ENCODE measurements at regions not wholly inside any gene's neighbourhood (a gene's known extent, or its start where the extent isn't known, plus 50 kb on each side); places are given as distances from the start of the nearest gene placed in this dataset.

DNA sequence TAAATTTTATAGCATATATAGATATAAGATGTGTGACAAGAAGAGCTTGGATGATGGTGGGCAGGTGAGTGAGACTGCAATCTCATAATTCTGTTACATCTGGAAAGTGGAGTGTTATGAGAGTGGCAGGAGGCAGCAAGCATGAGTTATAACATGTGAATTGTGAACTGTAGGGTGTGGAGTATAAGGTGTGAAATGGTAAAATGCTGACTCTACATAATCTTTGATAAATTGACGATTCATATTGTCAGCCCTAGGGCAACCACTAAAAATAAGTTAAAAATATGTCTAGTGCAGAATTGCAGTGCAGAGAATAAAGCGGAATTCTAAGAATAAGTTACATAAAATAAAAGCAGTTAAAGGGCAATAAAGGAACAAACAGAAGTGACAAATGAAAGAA is 74.8 kb upstream of the AKR1E2 start:
- H3K36me3 Mint-ChIP-seq (ENCODE audit: insufficient read depth in 2 of 2), result no peaks in the 10 kb centered on the region
- H3K27me3 Mint-ChIP-seq (ENCODE audit: low read depth), result peaks cover 41% of the 10 kb centered on the region

DNA sequence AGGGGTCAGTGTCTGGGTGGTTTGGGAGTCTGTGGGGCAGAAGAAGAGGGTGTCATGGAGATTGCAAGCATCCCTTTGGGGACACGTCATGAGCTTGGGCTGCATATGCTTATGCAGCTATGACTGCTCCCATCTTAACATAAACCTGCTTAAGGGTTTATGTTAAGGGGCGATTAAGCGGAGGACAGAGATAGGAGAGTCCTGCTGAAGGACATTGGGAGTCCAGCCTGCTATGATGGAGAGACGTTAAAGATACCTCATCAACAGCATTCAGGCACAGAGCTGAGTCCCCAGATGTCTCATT is 76.8 kb upstream of the AKR1E2 start:
- H3K9me3 Mint-ChIP-seq, result no peaks in the 10 kb centered on the region
- H3K36me3 Mint-ChIP-seq (ENCODE audit: insufficient read depth in 2 of 2), result no peaks in the 10 kb centered on the region
- H3K4me3 Mint-ChIP-seq, result no peak overlapping the region
- H3K27me3 Mint-ChIP-seq (ENCODE audit: low read depth), result peaks cover 40% of the 10 kb centered on the region
- no peak for ATAC-seq (replicated peaks in 1 of 2)
- H3K4me1 Mint-ChIP-seq (ENCODE audit: low read depth), result no peaks in the 10 kb centered on the region
- H3K27ac Mint-ChIP-seq, result no peak overlapping the region
- no peak for DNase-seq

More for the DNA sequence above, 74.8 kb upstream of the AKR1E2 start:
- ATAC-seq (replicated peaks in 1 of 2) (no peak), DNase-seq (no peak)
- Mint-ChIP-seq H3K4me3 (no peak overlapping the region), H3K4me1 (ENCODE audit: low read depth) (no peaks in the 10 kb centered on the region), H3K9me3 (no peaks in the 10 kb centered on the region), H3K27ac (no peak overlapping the region)

DNA sequence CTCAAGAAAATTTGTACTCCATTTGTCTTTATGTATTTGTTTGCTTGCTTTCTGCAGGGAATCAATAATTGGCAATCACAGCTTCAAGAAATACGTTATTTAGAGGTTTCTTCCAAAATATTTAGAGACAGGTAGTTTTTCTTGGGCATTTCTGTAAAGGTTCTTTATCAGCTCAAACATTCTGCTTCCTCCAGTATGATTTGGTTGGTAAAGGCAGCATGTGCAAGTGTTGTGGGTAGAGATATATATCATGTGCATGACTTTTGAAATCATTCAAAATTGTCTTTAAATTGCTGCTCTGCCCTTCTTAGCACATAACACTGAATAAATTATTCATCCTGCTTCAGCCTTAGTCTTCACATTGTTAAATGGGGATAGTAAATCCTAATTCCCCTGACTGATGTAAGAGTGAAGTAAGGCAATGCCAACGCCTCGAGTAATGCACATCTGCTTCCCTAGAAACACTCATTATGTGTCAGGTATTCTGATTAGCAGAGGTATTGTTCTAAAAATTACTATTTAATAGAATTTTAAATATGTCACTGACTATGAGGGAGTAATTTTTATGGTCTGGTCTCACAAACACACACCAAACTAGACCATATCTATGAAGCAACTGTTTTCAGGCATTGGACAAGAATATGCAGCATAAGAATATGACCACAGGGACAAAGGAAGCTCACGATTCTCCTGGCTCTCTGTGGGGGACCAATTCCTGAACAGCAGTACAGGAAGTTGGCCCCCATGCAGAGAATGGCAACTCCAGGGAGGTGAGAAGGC is 77.3 kb upstream of the AKR1E2 start:
- Mint-ChIP-seq H3K4me1 (ENCODE audit: low read depth) (no peaks in the 10 kb centered on the region), H3K4me3 (no peak overlapping the region)
- ATAC-seq (replicated peaks in 1 of 2), result no peak

DNA sequence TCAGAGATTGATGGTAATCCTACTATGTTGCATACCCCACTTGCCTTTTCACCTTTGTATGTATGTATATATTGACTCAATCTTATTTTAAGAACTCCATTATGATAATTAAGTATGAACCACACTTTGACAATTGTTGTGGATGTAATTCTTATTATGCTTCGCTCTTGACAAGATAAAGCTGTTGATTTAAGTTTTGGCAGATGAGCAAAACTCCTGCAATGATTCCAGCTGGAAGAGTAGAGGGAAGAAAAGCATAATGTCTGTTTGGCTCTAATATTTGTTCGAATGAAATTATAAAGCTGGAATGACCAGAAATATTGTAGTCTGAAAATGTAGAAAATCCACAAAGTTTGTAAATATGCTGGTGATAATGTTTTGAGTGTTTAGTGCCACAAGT is 83.8 kb upstream of the AKR1E2 start:
- H3K9me3 Mint-ChIP-seq, result no peaks in the 10 kb centered on the region
- no peaks in the 10 kb centered on the region for H3K36me3 Mint-ChIP-seq (ENCODE audit: insufficient read depth in 2 of 2)
- no peak for ATAC-seq (replicated peaks in 1 of 2)
- H3K4me1 Mint-ChIP-seq (ENCODE audit: low read depth), result no peaks in the 10 kb centered on the region
- DNase-seq, result no peak
- H3K27me3 Mint-ChIP-seq (ENCODE audit: low read depth), result peaks cover 43% of the 10 kb centered on the region
- no peak overlapping the region for H3K4me3 Mint-ChIP-seq
- no peak overlapping the region for H3K27ac Mint-ChIP-seq

More for the DNA sequence above, 77.3 kb upstream of the AKR1E2 start:
- no peak overlapping the region for H3K27ac Mint-ChIP-seq
- no peaks in the 10 kb centered on the region for H3K9me3 Mint-ChIP-seq
- no peaks in the 10 kb centered on the region for H3K36me3 Mint-ChIP-seq (ENCODE audit: insufficient read depth in 2 of 2)
- no peak for DNase-seq
- peaks cover 42% of the 10 kb centered on the region for H3K27me3 Mint-ChIP-seq (ENCODE audit: low read depth)

DNA sequence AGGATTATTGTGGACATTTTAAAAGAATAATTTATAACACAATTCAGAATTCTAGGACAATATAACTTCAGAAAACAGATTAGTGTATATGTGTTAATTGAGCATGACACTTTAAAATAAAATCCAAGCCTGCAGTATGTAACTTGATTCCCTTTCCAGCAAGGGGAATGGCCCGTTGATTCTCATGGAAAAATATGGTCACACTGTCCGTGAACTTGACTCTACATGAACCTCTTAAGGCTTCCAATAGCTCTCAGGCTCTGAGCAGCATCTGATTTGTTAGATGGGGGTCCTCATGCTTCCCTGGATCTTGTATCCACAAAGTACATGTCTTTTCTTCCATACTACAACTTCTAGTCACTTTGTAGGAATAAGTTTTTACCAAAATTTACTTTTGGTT is 85.5 kb upstream of the AKR1E2 start:
- no peak for DNase-seq
- H3K4me3 Mint-ChIP-seq, result no peak overlapping the region
- ATAC-seq (replicated peaks in 1 of 2), result no peak
- no peak overlapping the region for H3K27ac Mint-ChIP-seq
- H3K9me3 Mint-ChIP-seq, result no peaks in the 10 kb centered on the region
- no peaks in the 10 kb centered on the region for H3K4me1 Mint-ChIP-seq (ENCODE audit: low read depth)
- peaks cover 40% of the 10 kb centered on the region for H3K27me3 Mint-ChIP-seq (ENCODE audit: low read depth)
- no peaks in the 10 kb centered on the region for H3K36me3 Mint-ChIP-seq (ENCODE audit: insufficient read depth in 2 of 2)

DNA sequence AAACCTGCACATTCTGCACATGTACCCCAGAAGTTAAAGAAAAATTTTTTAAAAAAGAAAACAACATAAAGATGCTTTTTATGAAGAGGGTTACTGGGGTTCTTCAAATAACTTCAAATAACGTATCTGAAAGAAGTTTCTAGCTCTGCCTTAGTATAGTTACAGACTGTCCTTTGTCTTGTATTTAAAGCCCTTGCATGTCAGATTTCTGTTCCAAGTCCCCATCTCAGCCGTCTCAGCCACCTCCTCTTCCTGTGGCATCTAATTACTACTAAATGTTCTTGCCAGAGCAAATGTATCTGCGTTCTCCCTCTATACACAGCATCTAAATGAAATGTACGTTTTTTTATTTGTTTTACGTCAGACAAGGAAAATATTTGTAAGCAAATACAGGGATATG is 89.4 kb upstream of the AKR1E2 start:
- no peaks in the 10 kb centered on the region for H3K36me3 Mint-ChIP-seq (ENCODE audit: insufficient read depth in 2 of 2)
- no peaks in the 10 kb centered on the region for H3K4me1 Mint-ChIP-seq (ENCODE audit: low read depth)
- peaks cover 33% of the 10 kb centered on the region for H3K27me3 Mint-ChIP-seq (ENCODE audit: low read depth)
- no peak for DNase-seq
- H3K27ac Mint-ChIP-seq, result no peak overlapping the region
- H3K4me3 Mint-ChIP-seq, result no peak overlapping the region
- H3K9me3 Mint-ChIP-seq, result no peaks in the 10 kb centered on the region
- ATAC-seq (replicated peaks in 1 of 2), result no peak

DNA sequence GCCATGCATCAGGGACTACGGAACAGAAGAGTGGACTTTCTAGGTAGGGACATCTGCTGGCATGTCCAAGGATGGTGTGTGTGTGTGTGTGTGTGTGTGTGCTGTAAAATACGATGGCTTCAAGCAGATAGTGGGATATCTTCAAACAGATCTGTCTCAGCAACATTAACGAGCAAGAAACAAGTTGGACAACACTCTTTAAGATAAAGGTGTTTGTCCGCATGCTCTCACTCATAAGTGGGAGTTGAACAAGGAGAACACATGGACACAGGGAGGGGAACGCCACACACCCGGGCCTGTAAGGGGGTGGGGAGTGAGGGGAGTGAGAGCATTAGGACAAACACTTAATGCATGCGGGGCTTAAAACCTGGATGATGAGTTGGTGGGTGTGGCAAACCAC is 89.8 kb upstream of the AKR1E2 start:
- Mint-ChIP-seq H3K9me3 (no peaks in the 10 kb centered on the region), H3K4me3 (no peak overlapping the region), H3K27ac (no peak overlapping the region), H3K36me3 (ENCODE audit: insufficient read depth in 2 of 2) (no peaks in the 10 kb centered on the region), H3K27me3 (ENCODE audit: low read depth) (peaks cover 33% of the 10 kb centered on the region), H3K4me1 (ENCODE audit: low read depth) (no peaks in the 10 kb centered on the region)
- ATAC-seq (replicated peaks in 1 of 2), result no peak
- DNase-seq, result no peak

DNA sequence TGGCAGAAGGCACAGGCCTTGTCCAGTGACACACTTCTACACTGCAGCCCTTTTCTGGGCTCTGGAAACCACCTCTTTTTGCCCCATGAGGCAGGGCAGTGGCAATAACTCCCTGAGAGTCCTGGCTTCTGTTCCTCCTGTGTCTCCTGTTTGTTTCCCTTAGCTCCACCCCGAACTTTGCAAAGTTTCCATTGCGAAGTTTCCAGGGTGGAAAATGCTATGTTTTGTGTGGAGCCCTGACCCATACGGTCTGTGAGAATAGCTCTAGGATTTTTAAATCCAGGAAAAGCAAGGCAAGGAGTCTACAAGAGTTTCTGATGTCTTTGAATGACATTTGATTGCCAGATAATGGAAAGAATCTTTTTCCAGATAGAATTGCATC is 92.2 kb upstream of the AKR1E2 start:
- Mint-ChIP-seq H3K9me3 (no peaks in the 10 kb centered on the region), H3K27me3 (ENCODE audit: low read depth) (peaks cover 26% of the 10 kb centered on the region), H3K27ac (no peak overlapping the region), H3K4me3 (no peak overlapping the region), H3K36me3 (ENCODE audit: insufficient read depth in 2 of 2) (no peaks in the 10 kb centered on the region), H3K4me1 (ENCODE audit: low read depth) (no peaks in the 10 kb centered on the region)
- ATAC-seq (replicated peaks in 1 of 2), result no peak
- no peak for DNase-seq

DNA sequence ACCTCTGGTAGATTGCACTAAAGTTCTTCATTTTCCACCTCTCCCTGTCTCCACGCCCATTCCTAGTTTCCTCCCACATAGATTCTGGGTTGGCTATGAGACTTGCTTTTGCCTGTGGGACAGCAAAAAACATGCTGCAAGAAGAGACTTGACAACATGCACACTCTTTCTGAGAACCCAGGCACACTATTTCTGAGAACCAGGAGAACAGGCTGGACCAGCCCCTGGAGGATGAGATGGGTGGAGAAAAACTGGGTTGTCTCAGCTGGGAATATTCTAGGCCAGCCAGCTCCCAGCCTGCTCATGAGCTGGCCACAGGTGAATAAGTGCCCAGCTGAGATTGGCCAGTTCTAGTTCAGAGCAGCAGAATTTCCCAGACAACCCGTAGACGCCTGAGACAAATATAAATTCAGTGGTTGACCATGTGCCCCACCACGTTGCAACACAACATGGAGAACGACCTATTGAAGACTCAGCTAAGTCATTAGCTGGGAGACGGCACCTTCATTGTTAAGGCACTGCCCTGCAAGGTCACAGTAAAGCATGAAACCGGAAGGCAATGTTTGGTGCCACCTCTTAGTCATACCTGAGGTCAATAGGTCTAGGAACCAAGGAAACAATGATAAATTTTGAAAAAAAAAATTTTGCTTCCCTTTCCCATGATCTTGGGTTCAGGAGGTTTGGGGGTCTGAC is 92.7 kb upstream of the AKR1E2 start:
- no peaks in the 10 kb centered on the region for H3K4me1 Mint-ChIP-seq (ENCODE audit: low read depth)
- no peak for ATAC-seq (replicated peaks in 1 of 2)
- no peak overlapping the region for H3K4me3 Mint-ChIP-seq
- H3K9me3 Mint-ChIP-seq, result no peaks in the 10 kb centered on the region
- DNase-seq, result no peak
- no peaks in the 10 kb centered on the region for H3K36me3 Mint-ChIP-seq (ENCODE audit: insufficient read depth in 2 of 2)
- H3K27me3 Mint-ChIP-seq (ENCODE audit: low read depth), result peaks cover 21% of the 10 kb centered on the region
- no peak overlapping the region for H3K27ac Mint-ChIP-seq

DNA sequence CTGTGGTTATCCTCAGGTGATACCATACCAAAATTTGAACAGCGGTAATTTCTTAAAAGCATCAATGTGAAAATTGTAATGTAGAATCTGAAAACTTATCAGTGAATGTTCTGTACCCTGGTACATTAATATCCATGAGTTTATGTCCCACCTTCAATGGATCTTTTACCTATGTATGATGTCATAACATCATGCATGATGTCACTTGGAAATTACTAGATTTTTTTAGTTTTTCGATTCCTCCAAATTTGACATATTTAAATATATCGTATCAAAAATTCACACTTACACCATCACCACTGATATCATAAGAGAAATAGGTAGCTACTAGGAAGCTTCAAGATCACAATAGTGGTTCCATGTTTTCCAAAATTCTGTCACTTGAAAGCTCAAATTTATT is 95.0 kb upstream of the AKR1E2 start:
- Mint-ChIP-seq H3K9me3 (no peaks in the 10 kb centered on the region), H3K4me1 (ENCODE audit: low read depth) (peaks cover 11% of the 10 kb centered on the region), H3K4me3 (no peak overlapping the region), H3K36me3 (ENCODE audit: insufficient read depth in 2 of 2) (no peaks in the 10 kb centered on the region), H3K27me3 (ENCODE audit: low read depth) (peaks cover 15% of the 10 kb centered on the region), H3K27ac (no peak overlapping the region)
- ATAC-seq (replicated peaks in 1 of 2) (no peak), DNase-seq (no peak)

DNA sequence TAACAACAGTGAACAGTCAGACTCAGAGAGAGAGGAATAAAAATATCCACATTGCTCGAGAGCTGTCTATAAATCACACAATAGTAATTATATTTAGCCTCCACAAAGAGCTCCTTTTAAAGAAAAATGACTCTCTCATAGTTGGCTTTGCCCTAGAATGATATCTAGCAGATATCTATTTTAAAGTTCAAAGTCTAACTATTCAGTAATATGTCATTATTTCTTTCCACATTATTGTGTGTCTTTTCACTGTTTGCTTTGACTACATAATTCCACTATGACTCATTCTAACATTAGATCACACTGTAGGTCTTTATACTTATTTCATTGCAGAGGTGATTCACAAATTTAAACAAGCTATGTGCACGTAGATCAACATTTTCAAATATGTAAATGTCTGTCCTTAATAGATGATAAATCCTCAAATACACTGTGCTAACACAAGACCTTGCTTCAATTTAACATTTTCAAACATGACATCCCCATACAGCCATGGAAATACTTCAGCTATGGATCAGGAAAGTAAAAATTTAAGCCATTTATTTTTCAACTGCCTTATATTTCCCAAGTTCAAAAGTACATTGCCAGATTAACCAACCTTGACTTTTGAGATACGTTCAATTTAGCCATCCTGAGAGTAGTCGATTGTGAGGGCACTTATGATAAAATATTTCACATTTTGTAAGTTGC is 99.9 kb upstream of the AKR1E2 start:
- Mint-ChIP-seq H3K9me3 (no peaks in the 10 kb centered on the region), H3K36me3 (ENCODE audit: insufficient read depth in 2 of 2) (no peaks in the 10 kb centered on the region), H3K4me3 (no peak overlapping the region), H3K27ac (peak overlapping the region; percentile 22), H3K4me1 (ENCODE audit: low read depth) (peaks cover 15% of the 10 kb centered on the region), H3K27me3 (ENCODE audit: low read depth) (peaks cover 6% of the 10 kb centered on the region)
- ATAC-seq (replicated peaks in 1 of 2) (peak; percentile 45 to 50), DNase-seq (no peak)

DNA sequence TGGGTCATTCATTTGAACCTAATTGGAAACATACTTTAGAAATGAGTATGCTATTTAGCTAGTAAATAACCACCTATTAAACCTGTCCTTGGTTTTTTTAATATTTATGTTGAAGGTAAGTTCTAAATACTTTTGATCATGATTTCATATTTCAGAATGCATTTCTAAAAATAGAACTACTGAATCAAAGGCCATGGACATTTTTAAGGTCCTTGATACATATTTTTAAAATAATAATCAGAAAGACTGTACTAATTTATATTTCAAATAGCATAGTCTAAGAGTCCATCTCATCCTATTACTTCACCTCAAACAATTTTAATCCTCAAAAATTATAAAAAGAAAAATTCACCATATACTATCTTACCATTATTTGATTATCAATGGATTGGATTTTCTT is 102.1 kb upstream of the AKR1E2 start:
- H3K4me3 Mint-ChIP-seq, result no peak overlapping the region
- H3K36me3 Mint-ChIP-seq (ENCODE audit: insufficient read depth in 2 of 2), result no peaks in the 10 kb centered on the region
- no peaks in the 10 kb centered on the region for H3K9me3 Mint-ChIP-seq
- peaks cover 15% of the 10 kb centered on the region for H3K4me1 Mint-ChIP-seq (ENCODE audit: low read depth)
- no peak for DNase-seq
- H3K27ac Mint-ChIP-seq, result no peak overlapping the region
- ATAC-seq (replicated peaks in 1 of 2), result no peak
- peaks cover 16% of the 10 kb centered on the region for H3K27me3 Mint-ChIP-seq (ENCODE audit: low read depth)

DNA sequence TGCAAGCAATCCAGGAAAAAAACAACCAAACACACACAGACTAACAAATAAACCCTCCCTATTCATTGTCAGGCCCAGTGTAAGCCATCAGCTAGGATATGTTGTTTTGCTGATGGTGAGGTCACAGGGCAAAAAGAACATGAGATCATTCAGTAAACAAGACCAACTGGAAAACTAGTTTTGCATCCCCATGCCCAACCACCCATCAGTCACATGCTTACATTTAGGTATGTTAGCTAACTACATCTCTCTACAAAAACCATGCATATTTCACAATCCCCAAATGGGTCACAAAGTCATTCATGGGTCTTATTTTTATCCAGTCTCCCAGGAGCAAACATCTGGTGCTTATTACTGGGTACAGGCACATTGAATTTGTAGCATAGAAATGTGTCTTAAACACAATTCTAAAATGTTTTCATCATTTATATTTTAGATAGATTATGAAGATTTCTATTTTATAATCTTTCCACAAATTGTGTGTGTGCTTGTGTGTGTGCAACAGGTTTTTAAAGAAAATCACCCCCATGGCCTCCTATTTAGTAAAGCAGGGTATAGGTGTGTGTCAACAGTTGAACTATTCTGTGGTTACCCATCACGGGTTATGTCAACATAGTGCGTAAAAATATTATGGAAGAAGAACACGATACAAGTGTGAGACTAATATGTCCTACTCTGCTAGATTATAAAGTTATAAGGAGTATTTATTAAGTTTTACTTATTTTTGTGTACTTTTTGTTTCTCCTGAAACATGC is 103.8 kb upstream of the AKR1E2 start:
- Mint-ChIP-seq H3K27me3 (ENCODE audit: low read depth) (peaks cover 21% of the 10 kb centered on the region), H3K36me3 (ENCODE audit: insufficient read depth in 2 of 2) (no peaks in the 10 kb centered on the region), H3K4me1 (ENCODE audit: low read depth) (peaks cover 8% of the 10 kb centered on the region), H3K9me3 (no peaks in the 10 kb centered on the region), H3K4me3 (no peak overlapping the region), H3K27ac (no peak overlapping the region)
- DNase-seq (no peak), ATAC-seq (replicated peaks in 1 of 2) (no peak)
